ENCODE measurements at regions not wholly inside any gene's neighbourhood (a gene's known extent, or its start where the extent isn't known, plus 50 kb on each side); places are given as distances from the start of the nearest gene placed in this dataset.

- ATAC-seq = no peak
- ChIA-PET POLR2A (no interaction called here), CTCF (no interaction called here), RAD21 (ENCODE audit: low non-redundant PET in 1 of 2, low total read pairs in 2 of 2, uncharacterized antibody in 2 of 2, unreplicated experiment in 2 of 2) (no interaction called here)
- BruUV-seq (replicated peaks) = no TSS peak
- H3K27me3 ChIP-seq (ENCODE audit: insufficient read depth, low read length) = peaks cover 19% of the 10 kb centered on the region
- H3K27ac ChIP-seq (ENCODE audit: low read depth, low read length) = no peak overlapping the region
- no peaks in the 10 kb centered on the region for H3K9me3 ChIP-seq (ENCODE audit: control insufficient read depth in 1 of 2, insufficient read depth in 1 of 2, low read depth in 1 of 2, low read length in 2 of 2)
- H3K9ac ChIP-seq (ENCODE audit: low read length) = no peak overlapping the region
- DNase-seq (ENCODE audit: low read depth, low spot score) = no peak
- H2AFZ ChIP-seq (ENCODE audit: low read depth, low read length, poor library complexity, severe bottlenecking) = no peak overlapping the region
- TF ChIP-seq TCF7L2 (IDR thresholded peaks at IDR 0.05; ENCODE audit: borderline replicate concordance, extremely low read depth, insufficient read depth, insufficient read length) (no peak), SIN3A (IDR thresholded peaks at IDR 0.05; ENCODE audit: low read depth) (no peak), CTCF (IDR thresholded peaks at IDR 0.05 in 2 of 3, conservative IDR thresholded peaks at IDR 0.05 in 1 of 3; ENCODE audit: borderline replicate concordance in 1 of 3, insufficient read depth in 1 of 3, low read depth in 2 of 3, low read length in 2 of 3) (no peak), ZNF274 (IDR thresholded peaks at IDR 0.05; ENCODE audit: low read depth, low read length) (no peak), SP1 (IDR thresholded peaks at IDR 0.05; ENCODE audit: low read depth) (no peak), REST (IDR thresholded peaks at IDR 0.05; ENCODE audit: low read depth) (no peak), EZH2phosphoT487 (IDR thresholded peaks at IDR 0.05; ENCODE audit: borderline replicate concordance) (no peak), YY1 (IDR thresholded peaks at IDR 0.05; ENCODE audit: extremely low read depth, insufficient replicate concordance, low read depth, low read length) (no peak), RAD21 (IDR thresholded peaks at IDR 0.05; ENCODE audit: low read depth) (no peak)
- TF ChIP-seq, protein P1, sequence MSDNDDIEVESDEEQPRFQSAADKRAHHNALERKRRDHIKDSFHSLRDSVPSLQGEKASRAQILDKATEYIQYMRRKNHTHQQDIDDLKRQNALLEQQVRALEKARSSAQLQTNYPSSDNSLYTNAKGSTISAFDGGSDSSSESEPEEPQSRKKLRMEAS (IDR thresholded peaks at IDR 0.05) = no peak
- H4K20me1 ChIP-seq (ENCODE audit: insufficient read depth) = no peaks in the 10 kb centered on the region
- no peak overlapping the region for H3K4me3 ChIP-seq (replicated peaks in 1 of 2; ENCODE audit: low read depth in 1 of 2, low read length in 2 of 2)
- no peaks in the 10 kb centered on the region for H3K9me2 ChIP-seq (ENCODE audit: insufficient read depth)
- H3K79me2 ChIP-seq (ENCODE audit: insufficient read depth, low read length) = no peaks in the 10 kb centered on the region
- intact Hi-C loops (cut with micrococcal nuclease) = no loop called here
- H3K4me2 ChIP-seq (ENCODE audit: low read length) = no peak overlapping the region
- no peaks in the 10 kb centered on the region for H3K4me1 ChIP-seq (ENCODE audit: control insufficient read depth in 1 of 2, insufficient read depth in 2 of 2, low read length in 2 of 2)
- no peaks in the 10 kb centered on the region for H3K36me3 ChIP-seq (ENCODE audit: control insufficient read depth in 1 of 2, insufficient read depth in 2 of 2, low read length in 2 of 2)
These were observed 213.2 kb downstream of the KDR start for GRCh38 chr4:54912155-54912554.
